ENCODE measurements at regions not wholly inside any gene's neighbourhood (a gene's known extent, or its start where the extent isn't known, plus 50 kb on each side); places are given as distances from the start of the nearest gene placed in this dataset.

GRCh38 chr6:54003316-54003715 is 107.9 kb upstream of the MLIP start:
- intact Hi-C loops (cut with DNase I): loop anchor here in 1 of 2 donors (10.0 kb wide), 1 partner anchor 71 kb away; no protein-coding TSS in a partner anchor
- no peak for DNase-seq (ENCODE audit: low spot score)

GRCh38 chr6:54008589-54008988 is 102.7 kb upstream of the MLIP start:
- DNase-seq (ENCODE audit: low spot score): no peak
- intact Hi-C loops (cut with DNase I): loop anchor here in 1 of 2 donors (10.0 kb wide), 1 partner anchor 66 kb away; no protein-coding TSS in a partner anchor

GRCh38 chr6:54009052-54009654 is 102.1 kb upstream of the MLIP start:
- intact Hi-C loops (cut with DNase I): loop anchor here in 1 of 2 donors (10.0 kb wide), 1 partner anchor 66 kb away; no protein-coding TSS in a partner anchor
- no peak for DNase-seq (ENCODE audit: low spot score)

- DNase-seq (ENCODE audit: low spot score): no peak
- intact Hi-C loops (cut with DNase I): no loop called here
Observed at GRCh38 chr6:54010340-54011276, 100.6 kb upstream of the MLIP start.

GRCh38 chr6:54011277-54011648 is 100.0 kb upstream of the MLIP start:
- intact Hi-C loops (cut with DNase I): no loop called here
- DNase-seq (ENCODE audit: low spot score): no peak

GRCh38 chr6:54013966-54014365 is 97.3 kb upstream of the MLIP start:
- no peak for DNase-seq (ENCODE audit: low spot score)
- intact Hi-C loops (cut with DNase I): no loop called here

- intact Hi-C loops (cut with DNase I): no loop called here
- no peak for DNase-seq (ENCODE audit: low spot score)
Observed at GRCh38 chr6:54014440-54014839, 96.8 kb upstream of the MLIP start.

- intact Hi-C loops (cut with DNase I): no loop called here
- no peak for DNase-seq (ENCODE audit: low spot score)
Observed at GRCh38 chr6:54017877-54018276, 93.4 kb upstream of the MLIP start.

GRCh38 chr6:54018722-54019121 is 92.5 kb upstream of the MLIP start:
- intact Hi-C loops (cut with DNase I): no loop called here
- no peak for DNase-seq (ENCODE audit: low spot score)

GRCh38 chr6:54019860-54020259 is 91.4 kb upstream of the MLIP start:
- intact Hi-C loops (cut with DNase I): no loop called here
- DNase-seq (ENCODE audit: low spot score): no peak

GRCh38 chr6:54020334-54020733 is 90.9 kb upstream of the MLIP start:
- intact Hi-C loops (cut with DNase I): no loop called here
- DNase-seq (ENCODE audit: low spot score): no peak

GRCh38 chr6:54026652-54027400 is 84.4 kb upstream of the MLIP start:
- no peak for DNase-seq (ENCODE audit: low spot score)
- intact Hi-C loops (cut with DNase I): no loop called here

GRCh38 chr6:54028170-54028569 is 83.1 kb upstream of the MLIP start:
- intact Hi-C loops (cut with DNase I): no loop called here
- no peak for DNase-seq (ENCODE audit: low spot score)

- no peak for DNase-seq (ENCODE audit: low spot score)
Observed at GRCh38 chr6:54029187-54029586, 82.1 kb upstream of the MLIP start.

GRCh38 chr6:54031169-54031568 is 80.1 kb upstream of the MLIP start:
- no peak for DNase-seq (ENCODE audit: low spot score)
- intact Hi-C loops (cut with DNase I): no loop called here

More at GRCh38 chr6:54029187-54029586, 82.1 kb upstream of the MLIP start:
- intact Hi-C loops (cut with DNase I): no loop called here

- no peak for DNase-seq (ENCODE audit: low spot score)
- intact Hi-C loops (cut with DNase I): no loop called here
Observed at GRCh38 chr6:54037277-54037779, 73.9 kb upstream of the MLIP start.

GRCh38 chr6:54040545-54040944 is 70.7 kb upstream of the MLIP start:
- no peak for DNase-seq (ENCODE audit: low spot score)
- intact Hi-C loops (cut with DNase I): loop anchor here in 1 of 2 donors (10.0 kb wide), 1 partner anchor 1974 kb away; no protein-coding TSS in a partner anchor

- DNase-seq (ENCODE audit: low spot score): no peak
- intact Hi-C loops (cut with DNase I): loop anchor here in 1 of 2 donors (10.0 kb wide), 1 partner anchor 1974 kb away; no protein-coding TSS in a partner anchor
Observed at GRCh38 chr6:54041239-54041638, 70.0 kb upstream of the MLIP start.

GRCh38 chr6:54043360-54043759 is 67.9 kb upstream of the MLIP start:
- no peak for DNase-seq (ENCODE audit: low spot score)
- intact Hi-C loops (cut with DNase I): loop anchor here in 1 of 2 donors (10.0 kb wide), 1 partner anchor 1971 kb away; no protein-coding TSS in a partner anchor
